ENCODE measurements at regions not wholly inside any gene's neighbourhood (a gene's known extent, or its start where the extent isn't known, plus 50 kb on each side); places are given as distances from the start of the nearest gene placed in this dataset.

GRCh38 chr14:87001333-87001732 lies 991.6 kb downstream of the GALC start:
- TF ChIP-seq CTCF (IDR thresholded peaks at IDR 0.05; ENCODE audit: low read depth, low read length, poor library complexity, severe bottlenecking) (no peak), EZH2phosphoT487 (IDR thresholded peaks at IDR 0.05; ENCODE audit: borderline replicate concordance, low read length) (no peak)
